Left kidney (tissue), 1 donor: ENCODE measurements at regions not wholly inside any gene's neighbourhood (a gene's known extent, or its start where the extent isn't known, plus 50 kb on each side); places are given as distances from the start of the nearest gene placed in this dataset.

Source experiments
- DNase-seq: peaks from one replicate; pipeline ENCODE4 v3.0.0-alpha.2; 2013

- DNase-seq: no peak
Measured at GRCh38 chr13:75934889-75935288, 298.8 kb downstream of the LMO7 start.

- DNase-seq: no peak
Measured at GRCh38 chr13:75932636-75933035, 296.5 kb downstream of the LMO7 start.

- no peak for DNase-seq
Measured at GRCh38 chr13:75931116-75931515, 295.0 kb downstream of the LMO7 start.

DNA sequence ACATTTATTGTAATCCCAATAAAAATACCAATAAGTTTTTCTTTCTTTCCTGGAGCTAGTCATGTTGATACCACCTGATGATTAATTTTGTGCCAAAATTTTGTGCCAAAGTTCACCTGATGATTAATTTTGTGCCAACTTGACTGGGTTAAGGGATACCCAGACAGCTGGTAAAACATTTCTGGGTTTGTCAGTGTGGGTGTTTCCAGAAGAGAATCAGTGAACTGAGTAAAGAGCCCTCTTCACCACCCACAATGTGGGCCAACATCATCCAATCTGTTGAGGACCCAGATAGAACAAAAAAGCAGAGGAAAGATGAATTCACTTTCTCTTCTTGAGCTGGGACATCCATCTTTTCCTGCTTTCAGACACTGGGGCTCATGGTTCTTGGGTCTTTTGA, 292.9 kb downstream of the LMO7 start:
- DNase-seq: no peak

DNA sequence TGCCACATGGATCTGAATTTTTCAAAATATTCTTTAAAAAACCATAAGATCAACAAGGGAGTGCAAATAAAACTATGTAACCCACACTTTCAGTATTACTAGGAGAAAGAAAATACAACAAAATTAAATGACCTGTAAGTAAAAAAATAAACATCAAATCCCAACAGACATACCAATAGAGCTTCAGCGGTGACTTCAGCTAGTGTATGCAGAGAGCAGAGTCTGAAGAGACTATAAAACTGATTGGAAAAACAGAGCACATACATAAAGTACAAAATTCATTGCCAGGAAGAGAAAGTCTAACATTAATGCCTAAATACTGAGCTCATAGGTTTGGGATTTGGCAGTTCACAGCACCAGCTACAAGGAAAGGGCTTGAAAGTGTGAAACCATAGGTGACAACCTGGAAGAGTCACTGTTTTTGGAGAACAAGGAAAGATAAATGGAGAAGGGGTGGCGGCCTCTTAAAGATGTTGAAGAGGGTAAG, 291.1 kb downstream of the LMO7 start:
- no peak for DNase-seq

GRCh38 chr13:75920536-75920935, 284.4 kb downstream of the LMO7 start:
- no peak for DNase-seq

DNA sequence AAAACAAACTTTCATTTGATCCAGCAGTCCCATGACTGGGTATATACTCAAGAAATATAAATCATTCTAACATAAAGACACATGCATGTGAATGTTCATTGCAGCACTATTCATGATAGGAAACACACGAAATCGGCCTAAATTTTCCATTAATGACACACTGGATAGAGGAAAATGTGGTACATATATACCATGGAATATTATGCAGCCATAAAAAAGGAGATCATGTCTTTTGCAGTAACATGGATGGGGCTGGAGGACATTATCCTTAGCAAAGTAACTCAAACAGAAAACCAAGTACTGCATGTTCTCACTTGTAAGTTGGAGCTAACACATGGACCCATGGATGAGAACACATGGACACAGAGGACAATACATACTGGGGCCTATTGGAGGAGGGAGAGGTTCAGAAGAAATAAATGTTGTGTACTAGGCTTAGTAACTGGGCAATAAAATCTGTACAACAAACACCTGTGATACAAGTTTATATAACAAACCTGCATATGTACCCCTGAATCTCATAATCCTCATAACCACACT, 283.6 kb downstream of the LMO7 start:
- no peak for DNase-seq

DNA sequence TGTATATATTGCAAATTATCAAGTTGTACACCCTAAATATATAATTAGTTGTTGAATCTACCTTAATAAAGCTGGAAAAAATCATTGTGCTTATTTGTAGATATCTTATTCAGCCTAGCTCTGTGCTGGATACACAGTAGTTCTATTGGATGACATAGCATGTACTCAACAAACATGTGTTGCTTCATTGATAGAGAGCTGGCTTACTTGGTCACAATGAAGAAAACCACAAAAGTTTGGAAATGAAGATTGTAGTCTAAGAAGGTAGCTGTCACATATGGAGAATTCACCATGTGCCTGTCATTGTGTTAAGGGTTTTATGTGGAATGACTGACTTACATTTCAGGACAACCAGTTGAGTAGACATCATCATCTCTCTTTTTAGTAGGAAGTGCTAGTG, 278.9 kb downstream of the LMO7 start:
- no peak for DNase-seq

- DNase-seq: no peak
Measured at GRCh38 chr13:75913925-75914324, 277.8 kb downstream of the LMO7 start.

- no peak for DNase-seq
Measured at GRCh38 chr13:75910591-75910990, 274.5 kb downstream of the LMO7 start.
